ENCODE measurements at regions not wholly inside any gene's neighbourhood (a gene's known extent, or its start where the extent isn't known, plus 50 kb on each side); places are given as distances from the start of the nearest gene placed in this dataset.

DNA sequence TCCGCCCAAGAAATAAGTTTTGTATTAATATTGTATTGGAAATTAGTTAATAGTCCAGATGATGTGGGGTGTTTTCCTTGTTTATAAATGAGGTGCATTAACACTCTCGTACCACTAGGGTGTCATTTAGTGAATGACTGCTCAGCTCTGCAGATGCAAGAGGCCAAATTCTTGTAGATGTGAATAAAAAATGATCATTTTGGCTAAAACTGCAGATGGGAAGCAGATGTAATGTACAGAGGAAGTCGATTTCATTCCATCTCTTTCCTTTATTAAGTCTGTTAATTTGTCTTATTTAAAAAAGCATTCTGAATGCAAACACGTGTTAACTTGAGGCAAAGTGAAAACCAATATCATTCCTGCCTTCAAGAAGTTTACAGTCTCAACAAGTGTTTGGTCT is 108.1 kb downstream of the DHX15 start:
- no peak for DNase-seq

GRCh38 chr4:24475756-24476155 is 108.6 kb downstream of the DHX15 start:
- DNase-seq, result no peak

DNA sequence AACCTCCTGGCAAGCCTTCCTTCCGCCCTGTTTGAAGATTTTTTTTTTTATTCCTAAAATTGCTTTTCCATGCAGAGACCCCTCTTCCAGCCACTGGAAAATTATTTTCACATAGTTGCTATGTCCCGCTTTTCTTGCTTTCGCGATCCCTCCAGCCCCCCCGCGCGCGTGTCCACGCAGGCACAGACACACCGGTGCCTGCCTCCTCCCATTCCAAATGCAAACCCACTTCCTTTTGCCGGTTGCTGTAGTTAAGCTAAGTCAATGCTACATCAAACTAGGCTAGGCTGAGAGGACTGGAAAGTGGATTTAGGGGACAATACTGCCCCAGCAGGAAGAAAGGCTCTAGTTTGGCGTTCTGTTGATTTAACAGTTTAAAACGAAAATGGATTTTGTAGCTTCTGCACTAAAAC is 111.0 kb downstream of the DHX15 start:
- peak; percentile 15 for DNase-seq

DNA sequence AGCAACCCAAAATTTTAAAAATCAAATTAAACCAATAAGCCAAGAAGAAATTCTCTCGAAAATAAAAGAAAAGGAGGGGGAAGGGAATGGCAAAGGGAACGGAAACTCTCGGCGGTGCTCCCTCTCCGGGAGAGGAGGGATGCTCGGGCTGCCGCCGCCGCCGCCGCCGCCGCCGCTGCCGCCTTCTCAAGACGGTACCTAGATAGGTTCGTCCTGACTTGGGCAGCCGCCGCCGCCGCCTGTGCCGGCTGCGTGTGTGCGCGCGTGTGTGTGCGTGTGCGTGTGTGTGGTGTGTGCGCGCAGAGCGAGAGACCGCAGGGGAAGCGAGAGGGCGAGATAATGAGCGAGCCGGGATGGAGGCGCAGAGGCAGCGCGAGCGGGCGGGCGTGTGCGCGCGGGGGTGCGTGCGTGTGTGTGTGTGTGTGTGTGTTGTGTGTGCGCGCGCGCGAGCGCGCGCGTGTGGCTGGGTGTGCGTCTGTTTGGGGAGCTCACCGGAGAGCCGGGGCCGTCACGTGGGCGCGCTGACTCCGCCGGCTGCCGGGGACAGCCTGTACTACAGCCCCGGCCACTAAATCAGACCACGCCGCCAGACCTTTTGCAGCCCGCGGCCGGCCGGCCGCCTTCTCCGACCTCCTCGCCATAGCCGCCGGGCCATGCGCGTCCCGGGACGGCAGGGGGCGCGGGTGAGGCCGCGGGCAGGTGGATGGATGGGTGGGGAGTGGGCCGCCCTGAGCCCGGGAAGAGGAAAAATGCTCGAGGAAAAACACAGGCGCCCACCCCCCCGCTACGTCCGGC is 111.6 kb downstream of the DHX15 start:
- peak; percentile 74 for DNase-seq

DNA sequence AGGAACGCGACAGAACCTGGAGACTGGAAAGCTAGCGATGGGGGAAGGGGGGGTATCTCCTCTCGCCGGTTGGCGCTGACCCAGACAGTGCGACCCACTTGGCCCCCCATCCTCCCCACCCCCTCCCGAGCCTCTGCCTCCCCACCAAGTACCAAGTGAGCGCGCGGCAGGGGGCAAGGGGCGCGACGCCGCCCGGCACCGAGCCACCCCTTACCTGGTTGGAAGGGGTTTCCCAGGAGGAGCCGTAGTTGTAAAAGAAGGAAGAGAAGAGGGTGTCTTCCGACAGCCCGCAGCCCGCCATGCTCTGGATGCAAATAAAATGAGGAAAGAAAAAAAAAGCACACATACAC is 112.2 kb downstream of the DHX15 start:
- no peak for DNase-seq

DNA sequence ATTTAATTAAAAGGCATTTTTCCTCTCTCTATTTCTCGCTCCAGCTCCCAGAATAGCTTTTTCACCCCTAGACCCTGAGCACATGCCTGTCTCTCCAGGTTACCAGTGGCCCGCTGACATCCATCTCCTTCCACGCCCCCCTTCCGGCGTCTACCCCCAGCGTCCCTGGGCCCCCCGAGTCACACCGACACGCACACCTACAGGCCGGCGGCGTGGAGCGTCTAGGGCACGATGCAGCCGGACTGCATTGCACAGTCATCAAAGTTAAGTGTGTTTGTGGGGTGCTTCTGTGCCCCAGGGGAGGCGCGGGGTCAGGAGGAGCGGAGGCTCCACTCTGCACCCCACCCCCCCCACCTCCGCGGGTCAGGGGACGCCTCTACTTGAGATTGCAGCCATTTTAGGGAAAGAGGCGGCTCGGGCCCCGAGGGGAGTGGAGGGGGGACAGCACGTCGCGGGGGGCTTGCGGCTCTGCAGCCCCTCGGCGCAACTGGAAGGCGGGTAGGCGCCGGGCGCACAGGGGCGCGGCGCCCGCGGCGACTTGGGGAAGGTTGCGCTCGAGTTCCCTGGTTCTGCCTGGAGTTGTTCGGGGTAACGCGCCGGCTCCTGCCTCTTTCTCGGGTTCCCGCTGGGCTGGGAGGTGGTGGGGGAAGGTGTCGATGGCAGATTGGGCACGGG is 112.7 kb downstream of the DHX15 start:
- no peak for DNase-seq

DNA sequence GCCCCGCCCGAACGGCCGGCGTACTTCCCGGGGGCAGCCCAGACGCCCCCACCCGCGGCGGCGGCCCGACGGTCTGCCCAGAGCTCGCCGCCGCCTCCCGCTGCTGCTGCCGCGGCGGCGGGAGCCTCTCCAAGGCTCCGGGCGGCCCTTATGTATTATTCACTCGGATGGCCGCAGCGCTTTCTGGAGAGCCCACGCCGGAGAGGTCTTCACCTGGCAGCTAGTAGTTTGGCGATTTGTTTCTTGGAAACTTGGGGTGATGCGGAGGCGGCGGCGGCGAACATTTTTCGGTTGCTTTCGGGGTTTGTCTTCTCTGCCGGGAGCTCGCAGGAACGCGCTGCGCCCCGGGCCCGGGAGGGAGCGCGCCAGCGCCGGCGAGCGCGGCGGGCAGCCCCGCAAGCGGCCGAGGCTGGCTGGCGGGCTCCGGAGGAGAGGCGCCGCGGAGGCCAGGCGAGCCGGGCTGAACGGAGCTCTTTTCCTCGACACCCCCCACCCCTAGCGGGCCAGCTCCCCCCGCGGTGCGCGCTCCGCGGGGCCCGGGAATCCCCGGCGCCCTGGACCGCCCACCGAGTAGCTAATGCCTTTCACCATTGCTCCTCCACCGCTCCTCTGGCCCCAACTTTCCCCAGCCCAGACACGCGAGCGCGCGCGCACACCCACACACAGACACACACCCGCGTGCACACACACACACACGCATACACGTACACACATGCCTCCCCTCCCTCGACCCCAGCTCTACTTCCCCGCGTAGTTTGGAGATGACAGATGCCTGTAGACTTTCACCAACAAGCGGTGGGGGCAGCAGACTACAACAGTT is 113.5 kb downstream of the DHX15 start:
- DNase-seq, result peak; percentile 21

DNA sequence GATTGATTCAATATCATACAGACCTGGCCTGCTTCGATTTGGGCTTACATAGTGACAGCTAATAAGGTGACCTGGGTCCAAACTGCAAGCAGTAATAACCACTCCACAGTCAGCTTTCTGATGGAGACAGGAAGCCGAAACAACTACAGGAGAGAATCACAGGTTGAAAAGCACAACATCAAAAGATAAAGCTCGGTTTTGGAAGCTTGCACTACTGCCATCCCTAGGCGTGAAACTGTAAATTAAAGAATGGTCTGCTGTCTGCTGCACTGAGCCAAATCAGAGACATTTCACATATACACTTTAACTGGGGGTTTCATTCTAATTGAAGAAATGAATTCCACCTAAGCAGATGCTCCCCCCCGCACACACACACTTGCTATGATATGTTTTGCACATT is 116.3 kb downstream of the DHX15 start:
- DNase-seq, result no peak

- DNase-seq, result no peak
Measured at GRCh38 chr4:24464566-24464965, 119.8 kb downstream of the DHX15 start.

GRCh38 chr4:24456431-24456830 is 127.9 kb downstream of the DHX15 start:
- no peak for DNase-seq

GRCh38 chr4:24453951-24454350 is 130.4 kb downstream of the DHX15 start:
- DNase-seq, result no peak

DNA sequence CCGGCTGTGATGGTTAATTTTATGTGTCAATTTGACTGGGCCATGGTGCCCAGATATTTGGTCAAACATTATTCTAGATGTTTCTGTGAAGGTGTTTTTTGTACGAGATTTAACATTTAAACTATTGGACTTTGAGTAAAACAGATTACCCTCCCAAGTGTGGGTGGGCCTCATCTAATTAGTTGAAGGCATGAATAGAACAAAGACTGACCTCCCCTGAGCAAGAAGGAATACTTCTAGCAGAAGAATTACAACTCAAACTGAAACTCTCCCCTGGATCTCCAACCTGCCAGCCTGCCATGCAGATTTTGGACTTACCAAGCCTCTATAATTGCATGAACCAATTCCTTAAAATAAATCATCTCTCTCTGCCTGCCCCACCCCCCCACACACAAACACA is 132.5 kb downstream of the DHX15 start:
- no peak for DNase-seq

DNA sequence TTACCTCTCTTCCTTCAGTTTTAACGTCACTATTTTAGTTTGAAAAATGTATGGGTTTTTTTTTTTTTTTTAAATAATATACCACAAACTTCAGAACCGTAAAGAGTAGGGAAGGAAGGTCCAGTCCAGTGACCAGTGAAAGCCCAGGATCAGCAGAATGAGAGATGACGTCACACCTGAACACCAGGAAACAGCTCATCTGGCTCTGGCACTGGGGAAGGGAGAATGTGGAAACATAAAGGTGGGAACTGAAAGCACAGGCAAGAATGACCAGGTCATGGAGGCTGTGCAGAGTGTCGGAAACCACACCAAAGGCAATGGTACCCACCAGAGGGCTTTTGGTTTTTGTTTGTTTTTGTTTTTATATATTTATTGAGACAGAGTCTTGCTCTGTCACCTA is 141.2 kb downstream of the DHX15 start:
- DNase-seq, result no peak

DNA sequence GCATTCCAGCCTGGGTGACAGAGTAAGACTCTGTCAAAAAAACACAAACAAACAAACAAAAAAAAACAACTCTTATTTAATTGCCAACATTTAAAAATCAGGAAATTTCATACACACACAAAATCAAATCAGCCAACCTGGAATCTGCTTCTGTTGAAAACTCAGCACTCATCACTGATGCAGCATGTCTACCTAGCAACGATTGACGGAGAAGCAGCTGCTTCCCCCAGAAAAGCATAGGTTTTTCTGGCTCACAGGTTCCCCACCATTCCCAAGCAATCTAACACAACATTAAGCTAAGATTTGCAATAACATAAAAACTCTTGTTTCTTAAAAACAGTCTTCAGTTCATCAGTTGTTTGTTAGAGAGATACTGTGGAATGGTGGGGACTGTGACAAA is 143.6 kb downstream of the DHX15 start:
- DNase-seq, result no peak

GRCh38 chr4:24434241-24434640 is 150.1 kb downstream of the DHX15 start:
- DNase-seq, result no peak

DNA sequence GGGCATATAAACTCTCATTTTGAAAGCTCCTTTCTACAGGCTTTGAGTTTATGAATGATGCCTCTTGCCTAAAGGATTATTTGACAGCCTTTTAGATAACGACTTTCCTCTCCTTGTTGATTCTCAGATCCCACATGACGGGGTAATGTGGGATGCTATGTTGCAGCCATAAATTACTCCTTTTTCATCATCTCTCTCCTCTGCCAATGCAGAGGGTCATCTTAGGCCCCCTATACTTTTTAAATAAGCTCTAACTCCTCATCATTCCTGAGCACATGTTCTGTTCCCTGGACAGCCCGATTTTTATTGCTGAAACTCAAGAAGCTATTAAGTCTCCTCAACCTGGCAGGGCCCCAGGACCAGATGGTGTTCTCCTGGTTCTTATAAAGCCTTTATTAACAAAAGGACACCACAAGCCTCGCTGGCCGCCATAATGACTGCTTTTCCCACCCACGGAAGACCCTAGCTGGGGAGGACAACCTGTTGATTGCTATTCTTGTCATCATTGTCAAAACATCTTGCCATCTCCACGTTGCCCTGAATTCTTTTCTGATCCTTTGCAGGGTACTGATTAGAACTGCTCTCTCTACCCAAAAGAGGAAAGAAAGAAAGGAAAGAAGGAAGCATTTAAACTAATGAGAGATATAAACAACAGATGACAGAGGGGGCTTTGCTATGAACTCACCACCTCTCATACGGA is 150.7 kb downstream of the DHX15 start:
- no peak for DNase-seq

- no peak for DNase-seq
Measured at GRCh38 chr4:24428850-24429249, 155.5 kb downstream of the DHX15 start.

DNA sequence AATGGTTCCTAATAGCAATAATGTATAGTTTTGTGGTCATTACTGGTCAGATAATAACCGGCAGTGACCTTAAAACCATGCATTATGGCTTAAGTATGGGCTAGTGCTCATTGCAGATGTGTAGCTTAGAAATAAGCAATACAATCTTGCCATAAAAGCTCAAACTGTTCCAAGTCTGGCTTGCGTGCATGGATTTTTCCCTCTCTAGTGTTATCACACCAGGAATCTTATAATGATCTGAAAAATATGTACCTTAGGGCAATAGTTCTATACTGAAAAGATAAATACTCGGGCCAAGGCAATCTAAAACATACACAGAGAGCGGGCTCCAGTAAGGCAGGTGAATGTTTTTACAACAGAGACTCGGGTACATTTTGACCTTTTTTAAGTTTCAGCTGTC is 157.8 kb downstream of the DHX15 start:
- no peak for DNase-seq

GRCh38 chr4:24425863-24426262 is 158.5 kb downstream of the DHX15 start:
- no peak for DNase-seq

GRCh38 chr4:24423670-24424069 is 160.7 kb downstream of the DHX15 start:
- no peak for DNase-seq

DNA sequence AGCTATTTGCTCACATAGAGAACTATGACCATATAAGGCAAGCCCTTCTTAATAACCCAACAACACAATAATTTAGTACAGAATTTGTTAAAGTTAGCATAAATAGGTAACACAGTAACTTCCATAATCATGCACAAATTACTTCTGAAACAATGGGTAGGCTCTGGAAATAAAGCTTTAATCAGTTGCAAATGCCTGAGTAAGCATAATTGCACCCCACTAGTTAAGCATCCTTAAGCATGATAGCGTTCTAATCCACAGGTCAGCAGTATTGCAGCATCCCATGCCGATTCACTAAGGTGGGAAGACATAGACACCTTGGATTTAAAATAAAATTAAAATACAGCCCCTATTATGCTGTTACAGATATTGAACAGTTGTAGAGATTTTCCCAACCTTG is 161.7 kb downstream of the DHX15 start:
- no peak for DNase-seq

GRCh38 chr4:24419181-24420034 is 164.9 kb downstream of the DHX15 start:
- peak; percentile 53 for DNase-seq
